ENCODE measurements at regions not wholly inside any gene's neighbourhood (a gene's known extent, or its start where the extent isn't known, plus 50 kb on each side); places are given as distances from the start of the nearest gene placed in this dataset.

- no peak for DNase-seq (ENCODE audit: low spot score)
Observed at GRCh38 chr6:40268166-40268565, 319.0 kb downstream of the LRFN2 start.

GRCh38 chr6:40265615-40266014 lies 321.5 kb downstream of the LRFN2 start:
- DNase-seq (ENCODE audit: low spot score) = no peak

- DNase-seq (ENCODE audit: low spot score) = no peak
Observed at GRCh38 chr6:40263970-40264369, 323.2 kb downstream of the LRFN2 start.

GRCh38 chr6:40262363-40262762 lies 324.8 kb downstream of the LRFN2 start:
- no peak for DNase-seq (ENCODE audit: low spot score)

GRCh38 chr6:40258531-40258930 lies 324.3 kb upstream of the MOCS1 start:
- DNase-seq (ENCODE audit: low spot score) = no peak

- DNase-seq (ENCODE audit: low spot score) = no peak
Observed at GRCh38 chr6:40256831-40257230, 322.6 kb upstream of the MOCS1 start.

- DNase-seq (ENCODE audit: low spot score) = no peak
Observed at GRCh38 chr6:40256224-40256623, 322.0 kb upstream of the MOCS1 start.

- DNase-seq (ENCODE audit: low spot score) = no peak
Observed at GRCh38 chr6:40253420-40253819, 319.2 kb upstream of the MOCS1 start.

- DNase-seq (ENCODE audit: low spot score) = no peak
Observed at GRCh38 chr6:40252531-40253258, 318.4 kb upstream of the MOCS1 start.

- no peak for DNase-seq (ENCODE audit: low spot score)
Observed at GRCh38 chr6:40251637-40252300, 317.5 kb upstream of the MOCS1 start.

- DNase-seq (ENCODE audit: low spot score) = no peak
Observed at GRCh38 chr6:40249935-40250334, 315.7 kb upstream of the MOCS1 start.

- no peak for DNase-seq (ENCODE audit: low spot score)
Observed at GRCh38 chr6:40247516-40248115, 313.4 kb upstream of the MOCS1 start.

- DNase-seq (ENCODE audit: low spot score) = no peak
Observed at GRCh38 chr6:40244699-40245098, 310.4 kb upstream of the MOCS1 start.

GRCh38 chr6:40232698-40233097 lies 298.4 kb upstream of the MOCS1 start:
- DNase-seq (ENCODE audit: low spot score) = no peak

GRCh38 chr6:40227735-40228134 lies 293.5 kb upstream of the MOCS1 start:
- no peak for DNase-seq (ENCODE audit: low spot score)

GRCh38 chr6:40222354-40222753 lies 288.1 kb upstream of the MOCS1 start:
- DNase-seq (ENCODE audit: low spot score) = no peak

- no peak for DNase-seq (ENCODE audit: low spot score)
Observed at GRCh38 chr6:40219799-40220198, 285.5 kb upstream of the MOCS1 start.

- DNase-seq (ENCODE audit: low spot score) = no peak
Observed at GRCh38 chr6:40210628-40211056, 276.4 kb upstream of the MOCS1 start.

- DNase-seq (ENCODE audit: low spot score) = no peak
Observed at GRCh38 chr6:40205801-40206200, 271.5 kb upstream of the MOCS1 start.

- DNase-seq (ENCODE audit: low spot score) = no peak
Observed at GRCh38 chr6:40205004-40205403, 270.7 kb upstream of the MOCS1 start.

- DNase-seq (ENCODE audit: low spot score) = no peak
Observed at GRCh38 chr6:40197371-40197770, 263.1 kb upstream of the MOCS1 start.

- no peak for DNase-seq (ENCODE audit: low spot score)
Observed at GRCh38 chr6:40196135-40196518, 261.9 kb upstream of the MOCS1 start.

GRCh38 chr6:40195428-40196134 lies 261.3 kb upstream of the MOCS1 start:
- no peak for DNase-seq (ENCODE audit: low spot score)

Measured in COLO829 (cell line).